B cell (primary cell): ENCODE measurements at regions not wholly inside any gene's neighbourhood (a gene's known extent, or its start where the extent isn't known, plus 50 kb on each side); places are given as distances from the start of the nearest gene placed in this dataset.

ENCODE experiments used
- ATAC-seq: fragments of 200-7000 bp; cut with Tn5 transposase; one replicate; pipeline ENCODE4 v1.10.0; 2021; ENCODE audit warnings: low read depth, mild to moderate bottlenecking, moderate number of reproducible peaks, moderate library complexity
- CTCF ChIA-PET: fragments of 350-600 bp; sonication (Branson Sonifier 250); formaldehyde crosslinking; loops from one replicate; lab custom pipeline; 2021; ENCODE audit warnings: antibody characterized with exemption, inconsistent platforms; lab: Charles Lee
- POLR2A ChIA-PET: fragments of 350-600 bp; sonication (Branson Sonifier 250); formaldehyde crosslinking; loops from one replicate; lab custom pipeline; 2021; ENCODE audit warnings: antibody characterized with exemption; lab: Charles Lee
- DNase-seq: peaks from one replicate; pipeline ENCODE4 v3.0.0; 2013
- H2AFZ ChIP-seq: 2 replicates; pipeline ENCODE4 v1.6.1; 2012; ENCODE audit warnings: mild to moderate bottlenecking, low read depth, low read length; ENCODE audit not compliant: insufficient read depth, poor library complexity, severe bottlenecking
- H3K27ac ChIP-seq, 2 donors: 1 replicate in 1 of 2; 2 replicates in 1 of 2; pipeline ENCODE4 v1.5.1; 2012 to 2013; ENCODE audit warnings: low read length in 2 of 2, mild to moderate bottlenecking in 2 of 2, moderate library complexity in 1 of 2
- H3K27me3 ChIP-seq, 4 experiments: fragments of 200-600 bp in 1 of 4; sonication (generic) in 1 of 4; replicated peaks in 1 of 4; 1 replicate in 2 of 4; 2 replicates in 2 of 4; pipeline versions ENCODE4 v1.6.1 to v1.7.0; 2013 to 2016; ENCODE audit warnings: low read length in 3 of 4, mild to moderate bottlenecking in 2 of 4, mixed read lengths in 1 of 4, moderate library complexity in 1 of 4; ENCODE audit not compliant: insufficient read depth in 4 of 4, control insufficient read depth in 3 of 4; ENCODE audit errors: control extremely low read depth in 1 of 4
- H3K36me3 ChIP-seq, 2 experiments: replicated peaks in 1 of 2; 1 replicate in 1 of 2; 2 replicates in 1 of 2; pipeline versions ENCODE4 v1.6.1 to v1.7.1; 2013; ENCODE audit warnings: low read length in 1 of 2; ENCODE audit not compliant: insufficient read depth in 2 of 2, control insufficient read depth in 1 of 2; ENCODE audit errors: control extremely low read depth in 1 of 2, extremely low read depth in 1 of 2
- H3K4me1 ChIP-seq, 2 donors: fragments of 200-600 bp in 1 of 2; sonication (generic) in 1 of 2; 1 replicate in 1 of 2; 2 replicates in 1 of 2; pipeline versions ENCODE4 v1.5.1 to v1.6.1; 2013 to 2017; ENCODE audit warnings: low read length in 2 of 2; ENCODE audit not compliant: control insufficient read depth in 2 of 2, insufficient read depth in 2 of 2
- H3K4me2 ChIP-seq: replicated peaks from 2 replicates; pipeline ENCODE3; 2012; ENCODE audit warnings: mild to moderate bottlenecking, low read depth, low read length; ENCODE audit not compliant: poor library complexity, severe bottlenecking
- H3K4me3 ChIP-seq, 5 experiments: fragments of 200-600 bp in 1 of 5; sonication (generic) in 1 of 5; 1 replicate in 3 of 5; 2 replicates in 2 of 5; pipeline versions ENCODE4 v1.5.1 to v1.7.0; 2011 to 2016; ENCODE audit warnings: low read length in 4 of 5, mild to moderate bottlenecking in 4 of 5, low read depth in 2 of 5, control low read depth in 1 of 5, moderate library complexity in 1 of 5; ENCODE audit not compliant: insufficient read depth in 1 of 5; ENCODE audit errors: control extremely low read depth in 1 of 5, extremely low read depth in 1 of 5
- H3K79me2 ChIP-seq: fragments of 200-600 bp; sonication (generic); one replicate; pipeline ENCODE4 v1.6.0; 2016; ENCODE audit warnings: low read length; ENCODE audit not compliant: control insufficient read depth, insufficient read depth
- H3K9ac ChIP-seq: fragments of 200-600 bp; sonication (generic); 2 replicates; pipeline ENCODE4 v1.6.1; 2017; ENCODE audit warnings: mild to moderate bottlenecking, low read length, moderate library complexity
- H3K9me3 ChIP-seq, 3 donors: one replicate each; pipeline versions ENCODE4 v1.6.1 to v1.7.1; 2013; ENCODE audit warnings: low read length in 2 of 3; ENCODE audit not compliant: control insufficient read depth in 2 of 3, insufficient read depth in 1 of 3; ENCODE audit errors: control extremely low read depth in 1 of 3
- H4K20me1 ChIP-seq: 2 replicates; pipeline ENCODE4 v1.6.0; 2012; ENCODE audit warnings: mild to moderate bottlenecking, low read length; ENCODE audit not compliant: insufficient read depth, control insufficient read depth, poor library complexity, severe bottlenecking
- H3K27ac Mint-ChIP-seq: one replicate; pipeline ENCODE4 v1.8.0; 2021; ENCODE audit warnings: mixed read lengths
- H3K27me3 Mint-ChIP-seq: one replicate; pipeline ENCODE4 v1.8.0; 2021; ENCODE audit warnings: mixed read lengths
- H3K4me1 Mint-ChIP-seq: one replicate; pipeline ENCODE4 v1.8.0; 2021; ENCODE audit warnings: mixed read lengths
- H3K4me3 Mint-ChIP-seq: one replicate; pipeline ENCODE4 v1.8.0; 2021; ENCODE audit warnings: mixed read lengths
- H3K9me3 Mint-ChIP-seq: one replicate; pipeline ENCODE4 v1.8.0; 2022; ENCODE audit warnings: mixed read lengths; ENCODE audit not compliant: insufficient read depth
- CTCF ChIP-seq: fragments of 200-600 bp; IDR thresholded peaks from one replicate; pipeline ENCODE4 v1.8.0; 2022; ENCODE audit warnings: antibody characterized with exemption, mild to moderate bottlenecking
- EZH2 ChIP-seq: IDR thresholded peaks from 2 replicates; pipeline ENCODE4 v1.6.1; 2012; ENCODE audit warnings: borderline replicate concordance, low read depth, mild to moderate bottlenecking, moderate library complexity, low read length; ENCODE audit not compliant: insufficient read depth, poor library complexity, severe bottlenecking
- WGBS: methylation state at CpG from one replicate; pipeline ENCODE4 v1.1.5; 2013; ENCODE audit warnings: missing lambda C conversion rate; ENCODE audit not compliant: insufficient coverage; 5-methylcytosine and 5-hydroxymethylcytosine counted together
- intact Hi-C: fragments of 100-400 bp; cut with micrococcal nuclease; formaldehyde crosslinking; loops from one replicate; pipeline ENCODE4 v1.10.0; 2022

DNA sequence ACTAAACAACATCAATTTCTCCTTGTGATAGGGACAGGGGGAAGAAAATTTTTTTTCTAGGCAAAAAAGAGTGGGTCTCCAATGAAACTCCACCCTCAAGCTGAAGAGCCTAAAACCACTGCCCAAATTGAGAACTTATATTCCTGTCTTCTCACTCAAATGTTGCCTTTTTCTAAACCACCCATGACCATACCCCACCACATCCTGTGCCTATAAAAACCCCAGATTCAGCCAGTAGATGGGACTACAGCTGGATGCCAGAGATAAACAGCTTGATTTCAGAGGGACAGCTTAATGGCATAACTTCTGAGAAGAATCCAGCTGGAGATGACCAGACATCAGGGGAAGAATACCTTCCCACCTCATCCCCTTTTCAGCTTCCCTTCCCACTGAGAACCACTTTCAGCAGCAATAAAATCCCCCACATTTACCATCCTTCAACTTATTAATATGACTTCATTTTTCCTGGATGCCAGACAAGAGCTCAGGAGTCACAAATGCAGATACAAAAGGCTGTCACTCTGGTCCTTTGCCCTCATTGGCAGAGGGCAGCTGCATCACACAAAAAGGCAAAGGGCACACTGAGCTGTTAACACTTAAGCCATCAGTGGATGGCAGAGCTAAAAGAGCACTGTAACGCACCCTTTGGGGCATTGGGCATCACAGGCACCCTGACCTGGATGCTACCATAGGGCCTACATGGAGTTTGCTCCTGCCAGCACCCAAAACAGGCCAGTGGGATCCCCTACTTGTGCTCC lies 972.5 kb upstream of the CTNND2 start:
- Mint-ChIP-seq H3K9me3 (peaks cover 3% of the 10 kb centered on the region), H3K4me3 (no peak overlapping the region), H3K27me3 (no peaks in the 10 kb centered on the region), H3K4me1 (no peaks in the 10 kb centered on the region), H3K27ac (no peak overlapping the region)
- H3K27me3 ChIP-seq: no peaks in the 10 kb centered on the region
- ChIA-PET CTCF (no interaction called here), POLR2A (no interaction called here)
- no peaks in the 10 kb centered on the region for H3K79me2 ChIP-seq
- H3K27ac ChIP-seq: no peak overlapping the region
- H4K20me1 ChIP-seq: no peaks in the 10 kb centered on the region
- TF ChIP-seq CTCF: no peak
- no peak for TF ChIP-seq EZH2
- intact Hi-C loops: no loop called here
- ATAC-seq: no peak
- H3K4me2 ChIP-seq: no peak overlapping the region
- no peak overlapping the region for H3K4me3 ChIP-seq
- no peak for DNase-seq
- 82% methylated on average over 1 of the region's 1 CpG for WGBS
- H3K9me3 ChIP-seq: peaks cover 0 to 5% (median 0%) of the 10 kb centered on the region in 3 donors
- H3K4me1 ChIP-seq: no peaks in the 10 kb centered on the region
- H3K9ac ChIP-seq: no peak overlapping the region
- H3K36me3 ChIP-seq: no peaks in the 10 kb centered on the region
- no peak overlapping the region for H2AFZ ChIP-seq

DNA sequence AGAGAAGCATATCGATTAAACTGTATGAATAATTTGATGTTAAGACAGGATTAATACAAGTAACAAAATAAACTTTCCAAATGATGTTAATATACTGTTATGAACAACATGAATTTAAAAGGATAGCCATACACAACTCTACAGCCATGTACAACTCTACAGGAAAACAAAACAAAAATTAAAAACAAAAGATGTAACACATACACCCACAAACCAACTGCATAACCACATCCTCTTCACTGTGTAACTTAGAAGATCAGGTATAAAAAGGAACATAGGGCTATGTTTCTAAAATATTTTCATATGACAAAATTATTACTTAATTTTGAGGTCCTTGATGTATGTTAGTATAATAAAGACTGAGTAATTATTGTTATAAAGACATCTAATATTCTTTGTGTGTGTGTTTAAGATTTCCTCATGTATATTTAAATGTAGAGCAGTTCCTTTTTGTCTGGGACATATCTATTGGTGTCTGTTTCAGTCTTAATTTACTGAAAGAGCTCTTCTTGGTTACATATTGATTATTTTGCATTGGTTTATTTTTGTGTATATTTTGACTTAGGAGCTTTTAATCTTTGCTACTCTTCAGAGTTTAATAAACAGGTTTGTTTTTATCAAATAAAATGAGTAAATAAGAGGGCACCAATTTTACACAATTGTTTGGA lies 966.8 kb upstream of the CTNND2 start:
- intact Hi-C loops: no loop called here
- Histone ChIP-seq H3K4me1 (no peaks in the 10 kb centered on the region), H3K27ac (no peak overlapping the region), H4K20me1 (no peaks in the 10 kb centered on the region), H3K36me3 (no peaks in the 10 kb centered on the region), H3K4me3 (no peak overlapping the region), H3K9me3 (peaks cover 0 to 3% (median 1%) of the 10 kb centered on the region in 3 donors), H3K4me2 (no peak overlapping the region), H3K27me3 (no peaks in the 10 kb centered on the region), H3K9ac (no peak overlapping the region), H3K79me2 (no peaks in the 10 kb centered on the region), H2AFZ (no peak overlapping the region)
- CTCF ChIA-PET: no interaction called here
- Mint-ChIP-seq H3K27ac (no peak overlapping the region), H3K4me3 (no peak overlapping the region), H3K27me3 (no peaks in the 10 kb centered on the region), H3K4me1 (no peaks in the 10 kb centered on the region), H3K9me3 (peaks cover 6% of the 10 kb centered on the region)
- no peak for TF ChIP-seq EZH2
- no peak for TF ChIP-seq CTCF
- DNase-seq (no peak), ATAC-seq (no peak)
- POLR2A ChIA-PET: no interaction called here
- no CpG with 5 or more reads among the region's 1 CpG for WGBS
